ENCODE measurements at regions not wholly inside any gene's neighbourhood (a gene's known extent, or its start where the extent isn't known, plus 50 kb on each side); places are given as distances from the start of the nearest gene placed in this dataset.

- no peak for DNase-seq (ENCODE audit: low spot score)
Observed at GRCh38 chr7:45455662-45456061, 118.5 kb upstream of the ADCY1 start.

- no peak for DNase-seq (ENCODE audit: low spot score)
Observed at GRCh38 chr7:45456105-45456504, 118.1 kb upstream of the ADCY1 start.

GRCh38 chr7:45456747-45457524 is 117.2 kb upstream of the ADCY1 start:
- DNase-seq (ENCODE audit: low spot score) = no peak

- no peak for DNase-seq (ENCODE audit: low spot score)
Observed at GRCh38 chr7:45457591-45457990, 116.6 kb upstream of the ADCY1 start.

GRCh38 chr7:45459476-45459875 is 114.7 kb upstream of the ADCY1 start:
- no peak for DNase-seq (ENCODE audit: low spot score)

GRCh38 chr7:45460379-45460778 is 113.8 kb upstream of the ADCY1 start:
- DNase-seq (ENCODE audit: low spot score) = no peak

GRCh38 chr7:45461026-45461425 is 113.1 kb upstream of the ADCY1 start:
- DNase-seq (ENCODE audit: low spot score) = no peak

GRCh38 chr7:45469103-45469502 is 105.1 kb upstream of the ADCY1 start:
- DNase-seq (ENCODE audit: low spot score) = no peak

- no peak for DNase-seq (ENCODE audit: low spot score)
Observed at GRCh38 chr7:45470031-45470430, 104.1 kb upstream of the ADCY1 start.

GRCh38 chr7:45479781-45480180 is 94.4 kb upstream of the ADCY1 start:
- DNase-seq (ENCODE audit: low spot score) = no peak

GRCh38 chr7:45482451-45482850 is 91.7 kb upstream of the ADCY1 start:
- no peak for DNase-seq (ENCODE audit: low spot score)

GRCh38 chr7:45484094-45484493 is 90.1 kb upstream of the ADCY1 start:
- no peak for DNase-seq (ENCODE audit: low spot score)

- DNase-seq (ENCODE audit: low spot score) = no peak
Observed at GRCh38 chr7:45486575-45486974, 87.6 kb upstream of the ADCY1 start.

GRCh38 chr7:45494885-45495284 is 79.3 kb upstream of the ADCY1 start:
- DNase-seq (ENCODE audit: low spot score) = no peak

- DNase-seq (ENCODE audit: low spot score) = no peak
Observed at GRCh38 chr7:45495618-45496017, 78.5 kb upstream of the ADCY1 start.

- DNase-seq (ENCODE audit: low spot score) = no peak
Observed at GRCh38 chr7:45500257-45500656, 73.9 kb upstream of the ADCY1 start.

GRCh38 chr7:45501791-45502190 is 72.4 kb upstream of the ADCY1 start:
- no peak for DNase-seq (ENCODE audit: low spot score)

GRCh38 chr7:45506059-45506458 is 68.1 kb upstream of the ADCY1 start:
- no peak for DNase-seq (ENCODE audit: low spot score)

- DNase-seq (ENCODE audit: low spot score) = no peak
Observed at GRCh38 chr7:45509222-45509621, 64.9 kb upstream of the ADCY1 start.

- no peak for DNase-seq (ENCODE audit: low spot score)
Observed at GRCh38 chr7:45511721-45512597, 62.2 kb upstream of the ADCY1 start.

- no peak for DNase-seq (ENCODE audit: low spot score)
Observed at GRCh38 chr7:45514944-45515343, 59.2 kb upstream of the ADCY1 start.

GRCh38 chr7:45515346-45515745 is 58.8 kb upstream of the ADCY1 start:
- DNase-seq (ENCODE audit: low spot score) = no peak

Measured in SW480 (cell line).